IgD-negative memory B cell (primary cell): ENCODE measurements at regions not wholly inside any gene's neighbourhood (a gene's known extent, or its start where the extent isn't known, plus 50 kb on each side); places are given as distances from the start of the nearest gene placed in this dataset.
"Not testable (repeated sequence)": the region's sequence is repeated elsewhere in the genome, so short reads cannot be mapped to it uniquely, and the experiment has no call there.

Experiments used
- H3K27ac Mint-ChIP-seq, 3 donors: one replicate each; pipeline ENCODE4 v1.8.0; 2020 to 2022; ENCODE audit warnings: mild to moderate bottlenecking in 3 of 3, mixed read lengths in 3 of 3, moderate library complexity in 1 of 3
- H3K27me3 Mint-ChIP-seq: one replicate; pipeline ENCODE4 v1.8.0; 2021; ENCODE audit warnings: mixed read lengths
- H3K36me3 Mint-ChIP-seq: one replicate; pipeline ENCODE4 v1.8.0; 2020; ENCODE audit warnings: mild to moderate bottlenecking, mixed read lengths
- H3K4me1 Mint-ChIP-seq, 3 donors: one replicate each; pipeline ENCODE4 v1.8.0; 2020 to 2022; ENCODE audit warnings: mixed read lengths in 3 of 3, mild to moderate bottlenecking in 1 of 3
- H3K4me3 Mint-ChIP-seq, 4 donors: one replicate each; pipeline ENCODE4 v1.8.0; 2020 to 2022; ENCODE audit warnings: mild to moderate bottlenecking in 4 of 4, mixed read lengths in 4 of 4, moderate library complexity in 3 of 4
- H3K9me3 Mint-ChIP-seq, 3 donors: one replicate each; pipeline ENCODE4 v1.8.0; 2020 to 2021; ENCODE audit warnings: mixed read lengths in 3 of 3, mild to moderate bottlenecking in 1 of 3

- Mint-ChIP-seq H3K4me3 (no peak overlapping the region), H3K27me3 (peaks cover 2% of the 10 kb centered on the region), H3K4me1 (no peaks in the 10 kb centered on the region), H3K36me3 (no peaks in the 10 kb centered on the region), H3K9me3 (no peaks in the 10 kb centered on the region), H3K27ac (no peak overlapping the region)
Observed at GRCh38 chr5:107764282-107764681, 93.5 kb upstream of the EFNA5 start.

DNA sequence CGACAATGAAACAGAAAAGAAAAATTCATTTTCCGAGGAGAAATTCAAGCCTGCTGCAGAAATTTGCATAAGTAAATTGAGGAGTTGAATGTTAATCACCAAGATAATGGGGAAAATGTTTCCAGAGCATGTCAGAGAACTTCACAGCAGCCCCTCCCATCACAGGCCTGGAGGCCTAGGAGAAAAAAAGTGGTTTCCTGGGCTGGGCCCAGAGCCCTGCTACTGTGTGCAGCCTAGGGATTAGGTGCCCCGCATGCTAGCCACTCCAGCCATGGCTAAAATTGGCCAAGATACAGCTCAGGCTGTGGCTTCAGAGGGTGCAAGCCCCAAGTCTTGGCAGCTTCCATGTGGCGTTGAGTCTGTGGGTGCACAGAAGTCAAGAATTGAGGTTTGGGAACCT lies 82.7 kb upstream of the EFNA5 start:
- peaks cover 0 to 6% (median 2%) of the 10 kb centered on the region in 3 donors for H3K9me3 Mint-ChIP-seq
- peaks cover 2% of the 10 kb centered on the region for H3K27me3 Mint-ChIP-seq
- no peaks in the 10 kb centered on the region for H3K4me1 Mint-ChIP-seq
- H3K27ac Mint-ChIP-seq: no peak overlapping the region
- no peak overlapping the region for H3K4me3 Mint-ChIP-seq
- no peaks in the 10 kb centered on the region for H3K36me3 Mint-ChIP-seq

GRCh38 chr5:107744418-107745330 lies 73.9 kb upstream of the EFNA5 start:
- Mint-ChIP-seq H3K4me1 (no peaks in the 10 kb centered on the region), H3K4me3 (no peak overlapping the region), H3K36me3 (no peaks in the 10 kb centered on the region), H3K27ac (no peak overlapping the region), H3K27me3 (peaks cover 2% of the 10 kb centered on the region), H3K9me3 (peaks cover 4 to 7% (median 5%) of the 10 kb centered on the region in 3 donors)

DNA sequence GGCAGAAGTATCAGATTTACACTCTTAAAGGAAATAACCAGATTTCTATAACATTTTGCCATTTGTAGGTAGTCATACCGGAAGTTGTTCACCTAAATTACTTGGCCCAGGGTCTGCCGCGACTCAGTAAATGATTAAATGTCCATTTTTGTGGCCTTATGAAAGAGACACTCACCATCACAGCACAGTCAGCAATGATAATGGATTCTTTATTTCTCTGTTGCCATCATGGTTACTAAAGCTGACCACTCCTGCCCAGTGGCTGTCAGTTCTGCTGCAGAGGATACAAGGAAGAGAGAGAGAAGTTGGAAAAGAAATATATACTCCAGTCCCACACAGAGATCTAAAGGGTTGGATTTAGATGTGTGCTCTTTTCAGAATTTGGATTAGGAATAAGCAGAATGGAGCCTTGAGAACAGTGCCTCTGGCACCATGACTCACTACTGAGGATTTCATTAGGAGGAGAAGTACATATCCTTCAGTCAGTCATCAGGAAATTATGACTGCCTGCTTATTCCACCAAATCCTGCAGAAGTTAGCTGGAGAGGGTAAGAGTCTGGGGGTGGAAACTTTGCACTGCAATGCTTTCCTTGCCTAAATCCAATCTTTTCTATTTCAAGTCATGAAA lies 72.8 kb upstream of the EFNA5 start:
- no peaks in the 10 kb centered on the region for H3K4me1 Mint-ChIP-seq
- H3K4me3 Mint-ChIP-seq: no peak overlapping the region
- peaks cover 4 to 7% (median 5%) of the 10 kb centered on the region in 3 donors for H3K9me3 Mint-ChIP-seq
- no peaks in the 10 kb centered on the region for H3K36me3 Mint-ChIP-seq
- H3K27me3 Mint-ChIP-seq: peaks cover 2% of the 10 kb centered on the region
- no peak overlapping the region for H3K27ac Mint-ChIP-seq

DNA sequence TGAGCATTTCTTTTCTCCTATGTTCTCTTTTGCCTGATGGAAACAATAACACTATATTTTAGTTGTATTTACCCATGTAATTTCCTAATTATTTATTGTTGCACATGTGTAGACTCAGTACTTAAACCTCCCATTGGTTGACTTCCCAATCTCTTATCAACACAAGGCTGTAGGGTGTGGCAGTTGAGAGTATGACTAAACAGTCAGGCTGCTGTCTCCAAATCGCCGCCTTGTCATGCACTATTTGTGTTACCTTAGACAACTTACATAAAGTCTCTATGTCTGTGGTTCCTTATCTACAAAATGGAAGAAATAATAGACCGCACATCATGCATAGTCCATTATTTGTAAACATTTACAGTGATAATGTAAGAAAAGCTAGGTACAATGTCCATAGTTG lies 68.9 kb upstream of the EFNA5 start:
- Mint-ChIP-seq H3K36me3 (no peaks in the 10 kb centered on the region), H3K4me1 (no peaks in the 10 kb centered on the region), H3K4me3 (no peak overlapping the region), H3K27me3 (no peaks in the 10 kb centered on the region), H3K9me3 (peaks cover 5 to 7% (median 6%) of the 10 kb centered on the region in 3 donors), H3K27ac (no peak overlapping the region)

- no peak overlapping the region for H3K4me3 Mint-ChIP-seq
- peaks cover 1% of the 10 kb centered on the region for H3K27me3 Mint-ChIP-seq
- H3K4me1 Mint-ChIP-seq: no peaks in the 10 kb centered on the region
- H3K36me3 Mint-ChIP-seq: no peaks in the 10 kb centered on the region
- H3K27ac Mint-ChIP-seq: no peak overlapping the region
- H3K9me3 Mint-ChIP-seq: peaks cover 2 to 10% (median 2%) of the 10 kb centered on the region in 3 donors
Observed at GRCh38 chr5:107736638-107737037, 65.9 kb upstream of the EFNA5 start.

DNA sequence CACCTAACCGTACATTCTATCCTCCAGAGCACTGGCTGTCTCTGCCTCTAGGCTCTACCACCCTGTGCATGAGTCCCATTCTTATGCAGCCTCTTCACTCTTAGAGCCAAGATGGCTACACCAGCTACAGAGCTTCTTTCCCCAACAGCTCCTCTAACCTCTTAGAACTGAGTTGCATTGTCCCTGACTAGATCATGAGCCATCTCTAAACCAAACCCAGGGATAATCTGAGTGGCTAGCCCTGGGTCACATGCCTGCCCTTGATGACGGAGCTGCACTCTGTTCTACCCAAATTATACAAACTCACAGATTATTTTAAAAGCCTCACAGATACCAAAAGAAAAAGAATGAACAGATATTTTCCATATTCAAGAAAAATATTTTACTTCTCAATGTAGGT lies 65.4 kb upstream of the EFNA5 start:
- H3K27ac Mint-ChIP-seq, H3K4me1 Mint-ChIP-seq, H3K36me3 Mint-ChIP-seq, H3K9me3 Mint-ChIP-seq, H3K4me3 Mint-ChIP-seq, H3K27me3 Mint-ChIP-seq: not testable (repeated sequence)

DNA sequence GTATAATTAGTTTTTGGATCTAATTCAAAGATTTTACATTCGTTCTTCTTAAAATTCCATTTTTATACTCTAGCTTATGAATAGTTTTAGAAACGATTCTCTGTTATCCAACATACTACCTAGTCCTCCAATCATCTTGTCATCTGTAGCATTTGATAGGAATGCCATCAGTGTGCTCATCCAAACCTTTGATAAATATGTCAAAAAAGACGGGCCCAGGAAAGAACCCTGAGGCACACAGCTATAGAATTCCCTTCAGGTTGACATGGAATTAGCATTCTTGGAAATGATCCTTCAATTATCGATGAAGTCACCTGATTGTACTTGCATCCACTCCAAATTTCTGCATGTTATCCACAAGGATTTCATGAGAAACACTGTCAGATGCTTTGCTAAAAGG lies 64.8 kb upstream of the EFNA5 start:
- Mint-ChIP-seq H3K27me3 (peaks cover 1% of the 10 kb centered on the region), H3K27ac (no peak overlapping the region), H3K9me3 (peaks cover 2 to 10% (median 2%) of the 10 kb centered on the region in 3 donors), H3K4me1 (no peaks in the 10 kb centered on the region), H3K36me3 (no peaks in the 10 kb centered on the region), H3K4me3 (no peak overlapping the region)

DNA sequence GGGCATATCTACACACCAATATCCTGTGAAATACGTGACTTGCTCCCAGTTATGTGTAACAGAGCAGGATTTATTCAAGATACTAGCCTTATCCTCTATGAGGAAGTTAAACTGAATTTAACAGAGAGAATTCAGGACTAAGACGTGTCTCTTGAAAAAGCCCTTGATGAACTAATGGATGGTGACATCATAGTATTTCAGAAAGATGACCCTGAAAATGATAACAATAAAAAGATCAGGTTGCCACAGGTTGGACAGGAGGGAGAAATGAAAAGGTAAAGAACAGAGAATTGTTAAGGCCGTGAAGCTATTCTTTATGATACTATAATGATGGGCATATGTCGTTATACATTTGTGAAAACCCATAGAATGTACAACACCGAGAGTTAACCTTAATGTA lies 56.2 kb upstream of the EFNA5 start:
- Mint-ChIP-seq H3K4me3 (no peak overlapping the region), H3K27ac (no peak overlapping the region), H3K4me1 (no peaks in the 10 kb centered on the region), H3K9me3 (peaks cover 2 to 8% (median 7%) of the 10 kb centered on the region in 3 donors), H3K27me3 (no peaks in the 10 kb centered on the region), H3K36me3 (no peaks in the 10 kb centered on the region)

GRCh38 chr5:107724642-107725041 lies 53.9 kb upstream of the EFNA5 start:
- Mint-ChIP-seq H3K27ac (no peak overlapping the region), H3K9me3 (peaks cover 9 to 21% (median 11%) of the 10 kb centered on the region in 3 donors), H3K27me3 (no peaks in the 10 kb centered on the region), H3K4me3 (no peak overlapping the region), H3K36me3 (no peaks in the 10 kb centered on the region), H3K4me1 (no peaks in the 10 kb centered on the region)

DNA sequence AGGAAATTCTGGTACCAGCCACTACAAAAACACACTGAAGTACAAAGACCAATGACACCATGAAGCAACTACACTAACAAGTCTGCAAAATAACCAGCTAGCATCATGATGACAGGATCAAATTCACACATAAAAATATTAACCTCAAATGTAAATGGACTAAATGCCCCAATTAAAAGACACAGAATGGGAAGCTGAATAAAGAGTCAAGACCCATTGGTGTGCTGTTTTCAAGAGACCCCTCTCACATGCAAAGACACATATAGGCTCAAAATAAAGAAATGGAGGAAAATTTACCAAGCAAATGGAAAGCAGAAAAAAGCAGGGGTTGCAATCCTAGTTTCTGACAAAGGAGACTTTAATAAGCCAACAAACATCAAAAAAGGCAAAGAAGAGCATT lies 50.5 kb upstream of the EFNA5 start:
- not testable (repeated sequence) for H3K27ac Mint-ChIP-seq, H3K36me3 Mint-ChIP-seq, H3K4me3 Mint-ChIP-seq, H3K27me3 Mint-ChIP-seq, H3K4me1 Mint-ChIP-seq
- H3K9me3 Mint-ChIP-seq: peaks cover 8 to 31% (median 15%) of the 10 kb centered on the region in 3 donors
